Hematopoietic multipotent progenitor cell treated with erythropoietin and hydrocortisone succinate and interleukin-3 and kit ligand, for 8 days (in vitro differentiated cells): ENCODE measurements at regions not wholly inside any gene's neighbourhood (a gene's known extent, or its start where the extent isn't known, plus 50 kb on each side); places are given as distances from the start of the nearest gene placed in this dataset.

Experiments
- DNase-seq: peaks from one replicate; pipeline ENCODE4 v3.0.0-alpha.2; 2015

DNA sequence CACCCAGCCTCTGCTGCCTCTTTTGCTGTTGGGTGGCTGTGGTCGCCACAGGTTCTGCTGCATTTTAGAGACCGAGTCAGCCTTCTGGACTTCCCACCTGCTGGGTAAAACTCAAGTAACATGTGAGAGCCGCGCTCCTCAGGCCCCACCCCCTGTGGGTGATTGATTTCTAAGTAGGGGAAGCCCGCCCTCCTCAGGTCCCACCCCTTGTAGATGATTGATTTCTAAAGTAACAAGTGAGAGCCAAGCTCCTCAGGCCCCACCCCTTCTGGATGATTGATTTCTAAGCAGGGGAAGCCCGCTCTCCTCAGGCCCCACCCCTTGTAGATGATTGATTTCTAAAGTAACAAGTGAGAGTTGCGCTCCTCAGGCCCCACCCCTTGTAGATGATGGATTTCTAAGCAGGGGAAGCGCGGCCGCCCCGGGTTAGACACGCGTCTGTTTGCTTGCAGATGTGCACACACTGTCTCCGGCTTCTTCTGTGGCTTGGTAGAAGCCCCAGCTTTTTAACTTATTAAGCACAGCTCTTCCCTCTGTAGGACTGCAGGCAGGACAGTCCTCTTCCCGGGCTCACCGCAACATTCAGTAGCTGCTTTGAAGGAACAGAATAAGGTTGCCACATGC, 83.4 kb downstream of the FAM43A start:
- DNase-seq, result peak; percentile 96

GRCh38 chr3:194772241-194773000, 86.7 kb downstream of the FAM43A start:
- DNase-seq, result no peak

DNA sequence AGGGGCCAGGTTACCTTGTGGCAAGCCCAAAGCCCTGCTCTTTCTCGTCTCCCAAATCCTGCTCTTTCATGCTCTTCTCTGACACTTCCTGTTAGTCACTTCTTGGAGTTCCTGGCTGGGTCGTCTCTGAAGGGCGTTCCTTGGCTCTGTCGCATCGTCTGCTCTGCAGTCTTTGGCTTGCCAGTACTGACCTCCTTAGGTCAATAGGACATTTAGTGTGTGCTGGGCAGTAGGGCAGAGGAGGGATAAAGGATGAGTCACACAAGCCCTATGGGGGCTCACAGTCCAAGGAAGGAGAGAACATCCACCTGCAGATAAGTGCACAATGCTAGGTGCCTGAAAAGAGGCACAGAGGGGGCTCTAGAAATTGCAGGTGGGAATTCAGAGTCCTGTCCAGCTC, 87.5 kb downstream of the FAM43A start:
- no peak for DNase-seq

GRCh38 chr3:194773771-194774455, 88.2 kb downstream of the FAM43A start:
- DNase-seq, result no peak

DNA sequence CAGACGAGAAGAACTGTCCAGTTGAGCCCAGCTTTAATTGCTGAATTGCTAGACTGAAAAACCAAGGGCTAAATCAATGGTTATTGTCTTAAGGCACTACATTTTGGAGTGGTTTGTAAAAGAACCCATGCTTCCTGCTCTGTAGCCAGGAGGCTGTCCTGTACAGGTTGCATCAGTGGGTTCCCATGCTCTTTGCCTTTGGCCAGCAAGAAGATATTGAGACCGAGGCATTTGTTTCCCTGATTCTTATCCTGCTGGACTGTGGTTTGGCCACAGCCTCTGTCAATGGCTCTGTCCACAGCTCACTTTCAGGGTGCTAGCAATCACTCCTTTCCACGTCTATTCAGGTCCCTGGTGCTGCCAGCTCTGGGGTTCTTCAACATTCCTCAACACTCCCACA, 89.6 kb downstream of the FAM43A start:
- DNase-seq, result no peak

- DNase-seq, result no peak
Measured at GRCh38 chr3:194775731-194776130, 90.0 kb downstream of the FAM43A start.

GRCh38 chr3:194777729-194778128, 92.0 kb downstream of the FAM43A start:
- no peak for DNase-seq

GRCh38 chr3:194779729-194780224, 94.1 kb downstream of the FAM43A start:
- no peak for DNase-seq

DNA sequence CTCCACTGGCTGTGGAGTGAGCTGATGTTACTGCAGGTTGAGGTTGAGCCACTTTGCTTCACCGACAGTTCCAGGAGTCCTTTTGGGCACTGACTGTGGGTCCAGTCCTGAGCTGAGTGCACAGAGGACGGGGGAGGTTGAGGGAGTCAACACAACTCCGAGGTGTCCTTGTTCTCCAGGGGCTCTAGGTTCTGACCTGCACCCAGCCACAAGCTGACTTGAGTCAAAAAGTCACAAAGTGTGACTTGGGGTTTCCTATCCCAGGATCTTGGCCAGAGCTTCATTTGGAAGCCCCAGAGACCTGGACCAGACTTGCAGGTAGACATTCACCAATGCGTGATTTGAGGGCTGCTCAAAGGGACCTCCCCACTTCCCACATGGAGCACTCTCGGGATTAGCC, 95.0 kb downstream of the FAM43A start:
- DNase-seq, result no peak

- DNase-seq, result no peak
Measured at GRCh38 chr3:194781617-194782016, 95.9 kb downstream of the FAM43A start.

DNA sequence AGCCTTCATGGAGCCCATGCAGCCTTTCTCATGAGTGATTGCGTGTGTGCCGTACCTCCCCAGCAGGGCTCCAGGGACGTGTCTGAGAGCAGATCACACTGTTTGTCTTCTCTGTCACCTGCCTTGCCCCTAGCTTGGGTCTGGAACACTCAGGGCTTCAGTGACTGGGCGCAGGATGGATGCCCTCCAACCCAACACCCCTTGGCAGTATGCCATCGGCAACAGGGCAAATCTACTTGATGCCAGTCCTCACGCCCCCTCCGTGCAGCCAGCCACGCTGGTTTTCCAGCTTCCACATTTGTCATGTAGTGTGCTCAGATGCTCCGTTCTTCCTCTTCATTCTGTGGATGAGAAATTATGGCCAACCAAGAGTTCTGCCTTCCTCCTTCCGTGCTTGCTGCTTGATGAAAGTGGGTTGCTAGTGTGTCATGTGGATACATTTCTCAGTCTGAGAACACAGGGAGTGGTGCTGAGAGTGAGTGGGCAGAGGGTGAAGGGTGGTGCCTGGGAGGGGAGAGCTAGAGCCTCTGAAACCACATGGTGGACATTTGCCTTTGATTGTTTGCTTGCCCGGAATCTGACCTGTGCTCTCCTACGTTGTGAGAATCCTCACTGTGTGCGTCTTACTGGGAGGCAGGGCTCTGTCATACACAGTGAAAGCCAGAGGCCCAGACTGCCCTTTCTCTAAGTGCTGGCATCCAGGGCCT, 97.2 kb downstream of the FAM43A start:
- DNase-seq, result no peak

GRCh38 chr3:194784361-194784760, 98.7 kb downstream of the FAM43A start:
- no peak for DNase-seq

DNA sequence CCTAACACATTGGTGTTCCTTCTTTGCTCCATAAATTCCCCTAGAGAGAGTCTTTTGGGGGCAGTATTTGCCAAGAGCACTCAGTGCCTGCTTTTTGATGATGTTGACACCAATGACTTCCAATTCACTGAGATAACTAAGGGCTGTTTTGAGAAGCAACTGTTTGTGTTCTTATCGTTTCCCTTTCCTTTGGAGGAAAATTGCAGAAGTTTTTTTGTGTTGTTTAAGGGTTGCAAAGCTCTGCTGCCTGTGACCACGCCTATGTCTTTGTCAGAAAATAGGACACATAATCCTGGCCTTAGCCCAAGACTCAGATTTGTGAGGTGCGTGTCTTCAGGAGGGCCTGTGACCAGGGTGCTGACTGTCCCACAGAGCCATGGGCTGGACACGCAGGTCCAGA, 99.6 kb downstream of the FAM43A start:
- DNase-seq, result no peak

DNA sequence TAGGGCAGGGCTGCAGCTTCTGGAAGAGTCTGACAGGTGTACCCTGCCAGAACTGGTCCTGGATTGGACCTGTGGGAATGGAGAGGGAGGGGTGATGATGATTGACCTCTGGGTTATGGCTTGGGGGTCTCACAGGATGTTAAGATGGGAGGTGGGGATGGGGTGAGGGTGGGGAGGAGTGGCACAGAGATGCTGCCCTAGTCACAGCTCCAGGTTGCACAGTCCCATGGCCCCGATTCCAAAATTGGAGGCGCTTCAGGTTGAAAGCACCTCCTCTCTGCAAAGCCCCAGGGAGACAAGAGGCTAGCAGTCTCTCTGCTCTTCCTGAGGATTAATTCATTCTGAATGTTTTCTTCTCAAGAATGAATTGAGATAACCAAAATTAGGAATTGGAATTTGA, 101.4 kb downstream of the FAM43A start:
- no peak for DNase-seq

DNA sequence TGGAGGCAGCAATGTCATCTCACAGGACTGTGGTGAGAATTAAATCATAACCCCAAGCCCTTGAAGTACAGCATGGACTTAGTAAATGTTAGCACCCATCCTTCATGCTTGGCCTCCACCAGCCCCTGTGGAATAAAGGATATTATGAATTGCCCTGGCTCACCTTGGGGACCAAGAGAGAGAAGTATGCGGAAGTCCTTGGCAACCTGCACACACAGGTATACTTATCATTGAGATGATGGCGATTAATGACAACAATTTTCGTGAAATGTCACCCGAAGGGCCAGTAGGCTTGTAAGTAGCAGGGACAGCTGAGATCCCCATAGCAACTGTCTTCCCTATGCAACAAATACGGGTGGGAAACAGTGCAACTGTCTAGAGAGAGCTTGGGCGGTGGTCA, 102.0 kb downstream of the FAM43A start:
- DNase-seq, result no peak

DNA sequence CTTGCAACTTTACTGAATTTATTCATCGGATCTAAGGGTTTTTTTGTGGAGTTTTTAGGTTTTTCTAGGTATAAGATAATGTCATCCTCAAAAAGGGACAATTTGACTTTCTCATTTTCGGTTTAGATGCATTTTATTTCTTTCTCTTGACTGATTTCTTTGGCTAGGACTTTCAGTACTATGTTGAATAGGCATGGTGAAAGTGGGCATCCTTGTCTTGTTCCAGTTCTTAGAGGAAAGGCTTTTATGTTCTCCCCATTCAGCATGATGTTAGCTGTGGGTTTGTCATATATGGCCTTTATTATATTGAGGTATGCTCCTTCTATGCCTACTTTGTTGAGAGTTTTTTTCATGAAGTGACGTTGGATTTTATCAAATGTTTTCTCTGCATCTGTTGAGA, 106.7 kb downstream of the FAM43A start:
- no peak for DNase-seq

- no peak for DNase-seq
Measured at GRCh38 chr3:194797555-194798250, 112.0 kb downstream of the FAM43A start.

DNA sequence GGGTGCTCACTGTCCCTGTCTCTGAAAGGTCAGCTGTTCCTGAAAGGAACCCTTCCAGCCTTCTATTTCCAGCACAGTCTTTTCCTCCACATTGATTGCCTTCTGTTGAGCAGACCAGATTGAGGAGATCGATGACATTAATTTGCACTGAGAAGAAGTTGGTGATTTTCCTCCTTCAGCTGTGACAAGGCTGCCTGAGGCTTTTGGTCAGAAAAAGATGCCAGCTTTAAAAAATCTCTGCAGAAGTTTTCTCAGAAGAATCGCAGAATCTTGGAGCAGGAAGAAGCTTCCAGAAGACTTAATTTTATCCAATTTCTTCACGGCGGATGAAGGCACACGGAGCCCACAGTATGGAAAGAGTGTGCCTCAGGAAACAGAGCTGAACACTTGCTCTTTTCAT, 112.8 kb downstream of the FAM43A start:
- DNase-seq, result no peak

- no peak for DNase-seq
Measured at GRCh38 chr3:194800002-194800401, 114.3 kb downstream of the FAM43A start.

GRCh38 chr3:194801461-194802432, 116.1 kb downstream of the FAM43A start:
- no peak for DNase-seq

DNA sequence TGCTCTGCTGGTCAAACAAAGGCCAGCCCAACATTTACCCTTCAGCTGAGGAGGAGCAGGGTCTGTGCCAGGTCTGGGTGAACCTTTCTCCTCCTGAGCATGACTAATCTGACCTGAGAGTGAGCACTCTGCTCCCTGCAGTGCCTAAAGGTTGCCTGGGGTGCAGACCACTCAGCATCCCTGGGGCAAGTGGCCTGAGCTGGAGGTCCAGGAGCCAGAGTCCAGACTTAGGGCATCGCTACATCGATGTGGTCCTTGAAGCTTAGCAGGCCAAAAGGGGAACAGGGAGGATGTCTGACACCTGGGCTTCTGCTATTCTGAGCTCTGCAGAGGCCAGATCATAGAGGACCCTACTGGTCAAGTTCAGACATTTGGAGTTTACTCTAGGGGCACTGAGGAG, 119.1 kb downstream of the FAM43A start:
- no peak for DNase-seq

GRCh38 chr3:194805546-194805945, 119.9 kb downstream of the FAM43A start:
- DNase-seq, result no peak
